NCI-H1417 (cell line): ENCODE measurements at regions not wholly inside any gene's neighbourhood (a gene's known extent, or its start where the extent isn't known, plus 50 kb on each side); places are given as distances from the start of the nearest gene placed in this dataset.
"Not testable (repeated sequence)": the region's sequence is repeated elsewhere in the genome, so short reads cannot be mapped to it uniquely, and the experiment has no call there.

ENCODE experiments used
- DNase-seq, 3 experiments: peaks; one replicate each; lab custom pipeline; 2025; lab: John Stamatoyannopoulos, UW

DNA sequence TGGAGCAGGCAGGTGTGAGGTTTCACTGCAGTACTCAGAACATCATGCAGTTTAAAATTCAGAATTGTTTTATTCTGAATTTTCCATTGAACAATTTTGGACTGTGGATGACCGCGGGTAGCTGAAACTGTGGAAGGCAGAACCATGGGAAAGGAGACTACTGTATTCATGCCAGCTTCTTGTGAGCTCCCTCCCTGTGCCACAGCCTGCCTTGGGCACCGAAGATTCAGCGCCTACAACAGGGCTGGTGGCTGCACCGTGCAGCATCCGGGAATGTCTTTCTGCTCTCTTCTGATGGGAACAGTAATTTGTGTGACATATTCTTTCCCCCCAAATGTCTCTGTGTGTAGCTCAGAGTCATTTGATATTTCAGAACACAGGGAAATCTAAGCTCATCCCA, 118.5 kb upstream of the NKX1-1 start:
- DNase-seq = no peak

DNA sequence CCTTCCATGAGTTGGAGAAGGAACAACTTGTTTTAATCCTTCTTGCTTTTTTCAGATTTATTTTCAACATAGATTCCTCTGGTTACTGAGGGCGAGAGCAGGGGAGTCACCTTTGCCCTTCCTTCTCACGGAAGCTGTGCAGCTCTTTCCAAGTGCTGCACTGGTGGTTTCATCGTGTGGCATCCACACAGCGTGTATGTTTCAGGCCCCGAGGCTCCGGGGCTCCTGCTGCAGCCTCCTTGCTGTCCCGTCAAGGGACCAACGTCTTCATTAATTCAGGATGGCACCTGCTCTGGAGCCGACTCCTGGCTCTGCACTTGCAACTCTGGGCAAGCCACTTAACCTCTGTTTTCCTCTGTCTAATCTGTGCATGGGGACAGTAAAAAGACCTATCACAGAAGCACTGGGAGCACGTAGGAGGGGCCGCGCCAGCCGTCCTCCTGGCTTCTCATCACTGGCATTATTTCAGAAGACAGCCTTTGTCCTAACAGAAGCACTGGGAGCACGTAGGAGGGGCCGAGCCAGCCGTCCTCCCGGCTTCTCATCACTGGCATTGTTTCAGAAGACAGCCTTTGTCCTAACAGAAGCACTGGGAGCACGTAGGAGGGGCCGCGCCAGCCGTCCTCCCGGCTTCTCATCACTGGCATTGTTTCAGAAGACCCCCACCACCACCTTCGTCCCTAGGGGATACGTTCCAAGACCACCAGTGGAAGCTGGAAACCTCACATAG, 117.8 kb upstream of the NKX1-1 start:
- peak in 1 of 3 experiments; percentile 14 for DNase-seq

DNA sequence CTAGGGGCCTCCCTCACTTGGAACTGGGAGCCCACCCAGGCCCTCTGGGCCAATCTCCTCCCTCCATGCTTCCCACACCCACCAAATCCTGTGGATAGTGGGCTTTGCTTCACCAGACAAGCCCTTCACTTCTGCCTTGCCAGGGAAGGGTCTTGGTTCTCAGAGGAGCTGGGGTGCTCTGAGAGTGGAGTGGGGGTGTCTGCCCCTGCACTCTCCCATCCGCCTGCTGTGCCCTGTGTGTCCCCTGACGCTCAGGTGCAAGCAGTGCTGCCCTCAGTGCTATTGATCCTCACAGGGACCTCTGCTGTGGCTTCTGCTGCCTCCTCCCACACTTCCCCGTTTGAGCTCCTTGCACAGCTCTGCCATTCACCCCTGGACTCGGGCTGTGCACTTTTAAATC, 117.3 kb upstream of the NKX1-1 start:
- DNase-seq = no peak

DNA sequence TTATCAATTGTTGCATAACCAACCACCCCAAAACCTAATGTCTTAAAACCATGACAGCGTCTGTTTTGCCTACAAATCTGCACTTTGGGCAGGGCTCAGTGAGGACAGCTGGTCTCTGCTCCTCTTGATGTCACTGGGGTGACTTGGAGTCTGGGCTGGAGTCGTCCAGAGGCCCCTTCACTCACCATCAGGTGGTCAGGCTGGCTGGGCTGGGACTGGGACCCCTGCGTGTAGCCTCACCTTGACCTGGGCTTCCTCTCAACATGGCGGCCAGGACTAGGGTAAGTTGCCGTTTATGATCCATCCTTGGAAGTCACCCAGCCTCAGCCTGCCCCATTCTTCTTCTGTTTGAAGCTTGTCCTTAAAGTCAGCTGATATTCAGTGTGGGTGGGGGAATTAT, 116.8 kb upstream of the NKX1-1 start:
- DNase-seq = no peak

DNA sequence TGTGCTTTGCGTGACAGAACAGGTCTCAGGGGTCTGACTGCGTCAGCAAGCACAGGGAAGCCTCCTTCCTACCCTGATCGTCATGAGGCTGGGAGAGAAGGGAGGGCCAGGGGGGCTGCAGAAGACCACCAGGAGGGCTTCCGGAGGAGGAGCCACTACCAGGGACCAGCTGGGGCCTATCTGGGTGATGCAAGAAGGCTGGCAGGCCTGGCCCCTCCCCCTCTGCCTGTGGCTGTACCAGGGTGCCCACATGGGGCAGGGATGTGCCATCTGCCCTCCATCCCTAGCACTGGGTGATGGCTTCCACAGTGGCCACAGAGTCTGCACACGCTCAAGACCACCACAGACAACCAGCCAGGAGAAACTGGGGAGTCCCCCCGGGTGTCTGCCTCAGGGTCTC, 116.4 kb upstream of the NKX1-1 start:
- DNase-seq = no peak

DNA sequence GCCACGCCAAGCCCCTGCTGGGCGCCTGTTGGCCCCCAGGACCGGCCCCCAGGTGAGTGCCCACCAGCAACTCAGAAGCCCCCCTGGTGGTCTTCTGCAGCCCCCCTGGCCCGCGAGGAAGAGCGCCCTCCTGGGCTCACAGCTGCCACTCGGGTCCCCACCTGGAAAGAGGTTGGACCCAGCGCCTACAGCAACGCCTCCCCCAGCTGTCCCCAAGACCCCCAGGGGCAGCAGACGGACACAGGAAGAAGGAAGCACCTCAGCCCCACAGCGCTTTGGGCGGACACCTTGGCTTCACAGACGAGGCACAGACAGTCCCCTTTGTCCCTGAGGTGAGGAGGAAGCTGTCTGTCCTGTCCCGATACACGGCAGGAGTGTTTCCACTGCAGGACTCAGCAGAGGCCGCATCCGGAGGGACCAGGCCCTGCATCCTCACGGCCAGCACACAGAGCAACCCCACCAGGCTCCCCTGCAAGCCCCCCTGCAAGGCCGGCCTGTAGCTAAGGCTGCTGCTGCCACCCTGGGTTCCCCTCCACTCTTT, 115.6 kb upstream of the NKX1-1 start:
- DNase-seq = no peak

DNA sequence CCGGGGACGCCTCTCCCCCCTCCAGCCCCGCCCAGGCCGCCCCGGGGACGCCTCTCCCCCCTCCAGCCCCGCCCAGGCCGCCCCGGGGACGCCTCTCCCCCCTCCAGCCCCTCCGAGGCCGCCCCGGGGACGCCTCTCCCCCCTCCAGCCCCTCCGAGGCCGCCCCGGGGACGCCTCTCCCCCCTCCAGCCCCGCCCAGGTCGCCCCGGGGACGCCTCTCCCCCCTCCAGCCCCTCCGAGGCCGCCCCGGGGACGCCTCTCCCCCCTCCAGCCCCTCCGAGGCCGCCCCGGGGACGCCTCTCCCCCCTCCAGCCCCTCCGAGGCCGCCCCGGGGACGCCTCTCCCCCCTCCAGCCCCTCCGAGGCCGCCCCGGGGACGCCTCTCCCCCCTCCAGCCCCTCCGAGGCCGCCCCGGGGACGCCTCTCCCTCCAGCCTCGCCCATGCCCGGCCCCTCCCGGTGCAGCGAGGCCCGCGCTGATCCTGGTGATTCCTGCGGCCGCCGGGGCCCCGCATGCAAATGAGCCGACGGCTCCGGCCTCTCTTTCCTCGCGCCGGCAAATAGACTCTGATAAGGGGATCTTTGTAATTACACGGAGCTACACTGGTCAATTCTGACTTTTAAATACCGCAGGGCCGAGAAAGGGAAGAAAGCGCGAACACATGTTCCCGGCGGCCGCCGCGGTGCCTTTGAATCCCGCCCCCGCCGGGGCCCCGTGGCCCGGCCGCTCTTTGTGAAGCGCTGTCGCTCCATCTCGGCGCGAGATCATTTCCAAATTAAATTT, 114.7 kb upstream of the NKX1-1 start:
- not testable (repeated sequence) for DNase-seq

DNA sequence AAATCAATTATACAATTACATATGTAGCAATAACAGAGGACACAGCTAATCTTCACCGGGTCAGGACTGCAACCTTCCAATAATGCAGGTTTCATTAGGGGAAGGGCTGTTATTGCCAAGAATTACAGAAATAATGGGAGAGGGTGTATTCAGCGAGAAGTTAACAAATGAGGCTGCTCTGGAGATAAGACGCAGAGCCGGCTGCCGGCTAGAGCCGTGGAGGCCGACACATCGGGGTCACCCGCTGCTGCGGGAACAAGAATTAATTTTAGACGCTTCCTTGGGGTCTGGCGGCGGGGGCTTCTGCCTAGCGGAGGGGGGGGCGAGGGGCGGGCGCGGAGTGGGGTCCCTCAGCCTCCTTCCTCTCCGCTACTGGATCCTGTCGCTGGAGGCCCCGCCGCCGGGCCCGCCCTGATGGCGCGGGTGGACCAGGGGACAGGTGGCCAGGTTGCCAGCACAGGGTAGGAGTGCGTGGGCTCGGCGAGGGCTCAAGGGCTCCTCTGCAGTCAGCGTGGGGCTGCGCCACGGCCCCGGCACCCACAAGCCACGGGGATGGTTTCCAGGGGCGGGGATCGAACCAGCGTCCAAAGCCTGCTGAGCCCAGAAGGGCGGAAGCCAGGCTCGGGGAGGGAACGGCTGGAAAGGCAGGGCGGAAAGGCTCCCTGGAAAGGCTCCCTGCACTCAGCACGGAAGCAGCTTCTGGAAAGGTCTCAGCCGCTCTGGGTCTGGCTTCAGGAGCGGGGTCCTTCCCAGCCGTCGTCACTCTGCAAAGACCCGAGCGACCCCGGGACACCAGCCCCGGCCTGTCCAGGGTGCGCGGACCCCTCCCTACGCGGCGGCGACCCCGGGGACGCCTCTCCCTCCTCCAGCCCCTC, 113.8 kb upstream of the NKX1-1 start:
- no peak for DNase-seq

DNA sequence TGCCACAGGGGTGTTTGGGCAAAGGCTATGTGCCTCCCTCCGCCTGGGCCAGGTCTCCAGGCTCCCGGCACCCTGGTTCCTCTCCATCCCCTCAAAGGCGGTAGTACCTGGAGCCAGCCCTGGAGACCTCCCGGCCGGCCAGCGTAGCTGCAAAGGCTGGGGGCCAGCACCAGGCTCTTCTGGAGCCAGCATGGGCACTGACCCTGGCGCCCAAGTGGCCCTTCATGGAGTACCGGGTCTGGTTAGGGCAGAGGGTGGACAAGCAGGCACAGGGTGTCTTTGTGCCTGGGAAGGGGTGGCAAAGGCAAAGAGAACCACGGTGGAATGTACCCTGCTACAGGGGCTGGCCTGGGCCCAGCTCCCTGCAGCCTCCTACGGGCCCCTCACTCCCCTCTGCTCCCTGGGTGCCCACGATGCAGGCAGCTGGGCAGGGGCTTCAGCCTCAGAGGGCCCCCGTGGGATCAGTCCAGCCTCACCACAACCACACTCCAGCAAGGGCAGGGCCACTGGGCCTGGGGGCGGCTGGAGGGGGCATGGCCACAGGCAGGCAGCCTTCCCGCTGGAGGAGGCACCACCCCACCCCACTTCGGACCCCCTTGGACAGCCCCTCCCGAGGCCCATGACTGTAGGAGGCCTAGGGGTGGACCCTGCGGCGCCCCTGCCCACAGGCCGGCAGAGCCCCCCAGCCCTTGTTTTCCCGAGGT, 112.9 kb upstream of the NKX1-1 start:
- no peak for DNase-seq

DNA sequence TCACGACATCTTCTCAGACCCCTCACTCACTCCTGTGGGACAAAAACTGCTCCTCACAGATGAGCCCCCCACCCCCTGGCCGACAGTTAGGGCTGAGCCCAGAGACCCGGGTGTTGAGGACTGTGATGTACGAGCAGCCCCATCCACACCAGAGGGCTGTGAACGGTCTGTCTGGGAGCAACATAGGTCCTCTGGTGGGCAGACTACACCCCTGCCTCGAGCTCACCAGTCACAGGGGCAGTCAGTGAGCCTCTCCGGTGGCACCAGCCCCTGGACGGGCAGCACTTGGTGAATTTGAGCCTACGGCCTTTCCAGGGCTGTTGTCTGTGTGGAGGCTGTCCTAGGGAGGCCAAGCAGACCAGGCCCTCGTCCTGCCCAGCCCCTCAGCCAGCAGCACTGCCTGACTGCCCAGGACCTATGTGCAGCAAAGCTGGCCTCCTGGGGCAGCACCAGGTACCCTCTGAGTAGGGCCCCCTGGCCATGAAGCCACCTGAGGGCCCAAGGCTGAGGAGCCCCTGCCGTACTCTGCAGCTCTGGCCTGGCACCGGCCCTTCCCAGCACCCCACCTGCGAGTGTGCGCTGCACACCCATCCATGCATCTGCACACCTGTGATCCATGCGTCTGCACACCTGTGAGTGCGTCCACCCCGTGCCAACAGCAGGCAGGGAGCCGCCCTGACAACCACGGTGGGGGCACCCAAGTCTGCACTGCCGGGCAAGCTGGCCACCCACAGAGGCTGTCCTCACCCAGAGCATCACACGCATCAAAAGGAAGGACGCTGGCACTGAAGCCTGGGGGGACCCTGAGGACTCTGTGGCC, 111.6 kb upstream of the NKX1-1 start:
- DNase-seq = no peak

DNA sequence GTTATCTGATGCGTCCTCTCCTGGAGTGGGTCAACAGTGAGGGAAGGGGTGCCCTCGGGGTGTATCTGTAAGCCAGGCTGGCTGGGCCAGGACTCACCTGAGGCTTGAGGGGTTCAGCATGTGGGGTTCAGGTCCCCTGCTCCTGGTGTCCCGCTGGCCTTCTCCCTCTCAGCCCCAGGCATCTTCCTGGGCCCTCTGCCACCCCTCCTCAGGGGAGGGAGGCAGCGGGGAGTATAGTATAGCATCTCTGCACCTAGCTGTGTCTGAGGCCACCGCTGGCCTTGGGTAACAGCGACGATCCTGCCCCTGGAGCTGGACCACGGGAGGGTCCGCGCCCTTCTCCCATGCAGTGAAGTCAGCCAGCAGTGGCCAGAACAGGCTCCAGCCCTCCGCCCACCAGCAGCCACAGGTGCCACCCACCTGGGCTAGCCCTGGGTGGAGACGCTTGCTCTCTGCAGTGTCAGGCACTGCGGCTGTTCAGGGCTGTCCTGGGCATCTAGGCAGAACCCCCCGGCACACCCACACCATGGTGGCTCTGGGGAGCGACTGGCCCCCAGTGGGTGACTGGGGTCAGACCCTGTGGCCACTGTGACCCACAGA, 110.7 kb upstream of the NKX1-1 start:
- no peak for DNase-seq

DNA sequence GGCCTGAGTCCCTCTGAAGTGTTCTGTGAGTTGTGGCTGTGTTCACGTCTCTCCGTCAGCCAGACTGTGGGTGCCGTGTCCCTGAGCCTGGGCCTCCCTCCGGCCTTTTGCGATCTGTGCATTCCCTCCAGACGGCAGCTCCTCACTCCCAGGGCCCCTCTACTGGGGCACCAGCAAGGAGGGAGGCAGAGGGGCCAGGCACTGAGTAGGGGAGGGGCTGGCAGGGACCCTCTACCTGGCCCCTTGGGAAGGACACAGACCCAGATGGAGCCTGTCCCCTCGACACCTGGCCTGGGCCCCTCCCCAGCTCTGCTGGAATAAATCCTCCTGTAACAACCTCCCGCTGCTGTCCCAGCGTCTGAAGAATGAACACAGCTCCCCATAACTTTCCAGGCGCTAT, 110.0 kb upstream of the NKX1-1 start:
- no peak for DNase-seq

DNA sequence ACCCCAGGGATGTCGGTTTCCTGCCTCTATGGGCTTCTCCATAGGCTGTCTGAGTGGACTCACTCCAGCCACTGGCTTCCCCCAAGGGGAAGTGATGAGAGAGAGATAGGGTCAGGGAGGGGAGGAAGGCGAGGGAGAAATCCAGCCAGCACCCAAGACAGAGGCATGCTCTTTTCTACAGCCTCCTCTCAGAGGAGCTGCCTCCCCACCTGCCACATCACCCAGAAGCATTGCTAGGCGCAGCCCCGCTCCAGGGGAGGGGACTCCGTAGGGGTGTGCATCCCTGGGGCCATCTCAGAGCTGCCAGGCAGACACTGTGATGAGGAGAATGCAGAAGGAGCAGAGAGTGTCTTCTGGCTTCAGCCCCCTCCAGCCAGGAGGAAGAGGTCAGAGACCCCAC, 109.5 kb upstream of the NKX1-1 start:
- no peak for DNase-seq

DNA sequence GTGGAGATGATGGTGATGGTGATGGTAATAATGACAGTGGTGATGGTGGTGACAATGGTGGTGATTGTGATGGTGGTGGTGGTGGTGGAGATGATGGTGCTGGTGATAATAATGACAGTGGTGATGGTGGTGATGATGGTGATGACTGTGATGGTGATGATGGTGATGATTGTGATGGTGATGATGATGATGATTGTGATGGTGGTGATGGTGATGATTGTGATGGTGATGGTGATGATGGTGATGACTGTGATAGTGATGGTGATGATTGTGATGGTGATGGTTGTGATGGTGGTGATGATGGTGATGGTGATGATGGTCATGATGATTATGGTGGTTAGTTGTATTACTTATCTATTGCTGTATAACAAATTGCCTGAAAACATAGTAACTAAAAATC, 108.9 kb upstream of the NKX1-1 start:
- DNase-seq = no peak

DNA sequence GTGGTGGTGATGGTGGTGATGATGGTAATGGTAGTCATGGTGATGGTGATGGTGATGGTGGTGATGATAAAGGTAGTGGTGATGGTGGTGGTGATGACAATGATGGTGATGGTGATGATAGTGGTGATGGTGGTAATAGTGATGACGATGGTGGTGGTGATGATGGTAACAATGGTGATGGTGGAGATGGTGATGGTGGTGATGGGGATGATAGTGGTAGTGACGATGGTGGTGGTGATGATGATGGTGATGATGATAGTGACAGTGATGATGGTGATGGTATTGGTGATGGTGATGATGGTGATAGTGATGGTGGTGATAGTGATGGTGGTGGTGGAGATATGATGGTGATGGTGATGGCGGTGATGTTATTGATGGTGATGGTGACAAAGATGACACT, 108.4 kb upstream of the NKX1-1 start:
- DNase-seq = no peak

DNA sequence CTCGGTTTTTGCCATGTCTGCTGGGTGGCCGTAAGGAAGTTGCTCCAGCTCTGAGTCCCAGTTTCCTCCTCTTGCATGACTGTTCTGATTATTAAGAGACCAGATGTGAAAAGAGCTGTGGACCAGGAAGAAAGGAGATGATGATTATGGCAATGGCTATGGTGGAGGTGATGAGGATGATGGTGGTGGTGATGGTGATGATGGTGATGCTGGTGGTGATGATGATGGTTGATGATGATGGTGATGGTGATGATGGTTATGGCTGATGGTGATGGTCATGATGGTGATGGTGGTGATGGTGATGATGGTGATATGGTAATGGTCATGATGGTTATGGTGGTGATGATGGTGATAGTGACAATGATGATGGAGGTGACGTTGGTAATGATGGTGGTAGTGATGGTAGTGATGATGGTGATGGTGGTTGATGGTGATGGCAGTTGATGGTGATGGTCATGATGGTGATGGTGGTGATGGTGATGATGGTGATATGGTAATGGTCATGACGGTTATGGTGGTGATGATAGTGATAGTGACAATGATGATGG, 107.8 kb upstream of the NKX1-1 start:
- DNase-seq = no peak

DNA sequence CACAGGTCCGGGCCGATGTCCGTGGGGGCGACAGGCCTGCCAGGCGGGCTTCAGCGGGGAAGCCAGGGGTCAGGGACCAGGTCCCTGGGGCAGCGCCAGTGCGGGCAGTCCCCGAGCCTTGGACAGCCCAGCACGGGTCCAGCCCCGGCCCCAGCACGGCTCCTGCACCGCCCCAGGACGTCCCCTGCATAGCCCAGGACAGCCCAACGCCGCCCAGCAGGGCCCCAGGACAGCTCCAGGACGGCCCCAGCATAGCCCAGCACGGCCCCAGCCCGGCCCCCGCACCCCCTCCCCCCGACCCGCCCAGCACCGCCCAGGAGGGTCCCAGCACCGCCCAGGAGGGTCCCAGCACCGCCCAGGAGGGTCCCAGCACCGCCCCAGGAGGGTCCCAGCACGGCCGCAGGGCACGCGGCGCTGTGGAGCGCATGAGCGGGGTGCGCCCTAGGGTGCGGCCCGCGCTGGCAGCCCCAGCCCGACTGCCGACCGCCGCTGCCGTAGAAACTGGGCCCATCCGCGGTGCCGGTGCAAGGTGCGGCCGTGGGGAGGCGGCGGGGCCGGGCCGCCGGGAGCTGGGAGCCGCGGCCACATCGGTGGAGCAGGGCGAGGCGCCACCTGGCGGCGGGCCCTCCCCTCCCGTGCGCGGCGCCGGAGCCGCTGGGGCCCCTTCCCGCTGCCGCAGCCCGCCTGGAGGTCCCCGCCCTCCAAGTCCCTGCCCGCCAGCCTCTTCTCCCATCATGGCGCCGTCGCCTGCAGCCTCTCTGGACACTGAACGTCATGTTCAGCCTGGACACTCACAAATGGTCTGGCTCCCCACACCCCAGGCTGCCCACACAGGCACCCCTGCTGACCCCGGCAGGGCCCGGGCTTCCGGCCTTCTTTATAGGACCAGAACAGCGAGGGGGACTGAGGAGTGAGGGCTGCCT, 106.8 kb upstream of the NKX1-1 start:
- DNase-seq = peak in 1 of 3 experiments; percentile 21

DNA sequence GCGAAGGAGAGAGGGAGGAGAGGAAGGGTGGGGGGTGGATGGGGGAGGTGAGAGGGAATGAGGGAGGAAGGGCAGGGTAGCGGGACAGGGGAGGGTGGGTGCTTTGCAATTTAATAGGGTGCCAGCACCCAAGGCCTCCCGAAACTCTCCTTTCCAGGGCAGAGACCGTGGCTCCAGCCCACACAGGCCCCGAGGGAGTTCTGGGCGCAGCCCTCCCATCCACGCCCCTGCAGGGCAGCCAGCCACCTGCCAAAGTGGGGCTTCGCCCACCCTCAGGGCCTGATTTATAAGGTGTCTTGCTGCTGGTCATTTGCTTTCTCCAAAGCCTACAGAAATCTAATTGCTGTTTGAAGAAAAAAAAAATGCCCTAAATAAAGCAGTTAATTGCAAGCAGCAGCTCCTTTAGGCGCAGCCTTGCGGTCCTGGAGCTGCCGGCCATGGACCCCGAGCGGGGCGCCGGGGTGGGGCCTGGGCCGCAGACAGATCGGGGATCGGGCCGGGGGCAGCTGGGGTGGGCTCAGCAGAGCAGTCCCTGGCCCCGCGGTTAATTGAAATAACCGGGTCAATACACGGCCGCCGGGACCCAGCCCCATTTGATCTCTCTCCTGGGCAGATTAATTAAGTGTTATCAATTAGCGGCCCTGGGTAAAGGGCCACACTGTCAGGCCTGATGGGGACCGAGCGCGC, 106.0 kb upstream of the NKX1-1 start:
- DNase-seq = no peak
